Body of pancreas (tissue), 4 donors: ENCODE measurements at regions not wholly inside any gene's neighbourhood (a gene's known extent, or its start where the extent isn't known, plus 50 kb on each side); places are given as distances from the start of the nearest gene placed in this dataset.
A peak's percentile ranks its signal among the peaks of the same experiment; 100 is the strongest.

Experiments
- CTCF ChIP-seq, 7 experiments: fragments of 450-650 bp in 4 of 7; fragments of 200-600 bp in 3 of 7; sonication (generic) in 3 of 7; IDR thresholded peaks; one replicate each; pipeline ENCODE4 v1.5.1; 2016 to 2019; ENCODE audit warnings: antibody characterized with exemption in 7 of 7
- POLR2A ChIP-seq, 3 donors: fragments of 450-650 bp; IDR thresholded peaks; one replicate each; pipeline ENCODE4 v1.6.1; 2016; ENCODE audit warnings: antibody characterized with exemption in 3 of 3, mild to moderate bottlenecking in 2 of 3

DNA sequence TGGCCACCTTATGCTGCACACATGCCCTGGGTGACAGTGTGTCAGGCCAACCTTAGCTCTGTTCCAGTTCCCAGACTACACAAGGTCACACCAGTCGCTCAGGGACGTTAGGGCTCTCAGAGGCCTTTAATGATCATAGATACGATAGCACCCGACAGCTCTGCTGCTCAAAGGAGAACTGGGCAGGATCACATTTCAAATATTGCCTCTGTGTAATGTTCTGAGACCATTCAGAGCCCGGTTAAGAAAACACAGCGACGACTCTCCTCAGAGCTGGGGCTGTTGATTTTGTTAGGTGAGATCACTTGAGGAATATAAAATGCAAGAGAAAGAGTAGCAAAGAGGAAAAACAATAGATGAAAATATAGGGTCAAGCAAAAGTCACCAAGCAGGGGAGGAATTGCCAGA lies 166.6 kb upstream of the TANK start:
- no peak for TF ChIP-seq CTCF (IDR thresholded peaks at IDR 0.05)
- peak in 2 of 3 donors; percentile 28 to 39 for TF ChIP-seq POLR2A (IDR thresholded peaks at IDR 0.05)
